ENCODE measurements at regions not wholly inside any gene's neighbourhood (a gene's known extent, or its start where the extent isn't known, plus 50 kb on each side); places are given as distances from the start of the nearest gene placed in this dataset.

- TF ChIP-seq CTCF (conservative IDR thresholded peaks at IDR 0.05; ENCODE audit: low read depth in 2 of 2) (no peak), EZH2phosphoT487 (IDR thresholded peaks at IDR 0.05; ENCODE audit: unreplicated experiment) (no peak), ETS1 (IDR thresholded peaks at IDR 0.05) (no peak), POLR2AphosphoS5 (IDR thresholded peaks at IDR 0.05; ENCODE audit: low read depth) (no peak), REST (IDR thresholded peaks at IDR 0.05; ENCODE audit: unreplicated experiment) (no peak), CREB1 (CRISPR knock-in tag; IDR thresholded peaks at IDR 0.05; ENCODE audit: low read depth) (no peak), EZH2 (IDR thresholded peaks at IDR 0.05; ENCODE audit: low read depth, unreplicated experiment) (no peak), ZNF331 (CRISPR knock-in tag; IDR thresholded peaks at IDR 0.05; ENCODE audit: low read depth) (no peak)
These were observed 55.3 kb upstream of the SLCO6A1 start for GRCh38 chr5:102554082-102554481.
